HEK293 (cell line): ENCODE measurements at regions not wholly inside any gene's neighbourhood (a gene's known extent, or its start where the extent isn't known, plus 50 kb on each side); places are given as distances from the start of the nearest gene placed in this dataset.

Experiments
- CTCF ChIA-PET: fragments of 350-600 bp; formaldehyde crosslinking; extraction: SDS; loops from one replicate; lab custom pipeline; 2021; ENCODE audit warnings: antibody characterized with exemption; lab: Yijun Ruan, JAX
- POLR2A ChIA-PET: fragments of 300-600 bp; formaldehyde crosslinking; extraction: SDS; loops from one replicate; lab custom pipeline; 2020; ENCODE audit warnings: antibody characterized with exemption, inconsistent platforms; lab: Yijun Ruan, JAX
- H3K27ac ChIP-seq: fragments of 200-500 bp; sonication (Bioruptor generic); 2 replicates; pipeline ENCODE4 v1.5.1; 2014; ENCODE audit warnings: low read depth, low read length, control low read depth, inconsistent platforms; ENCODE audit errors: extremely low read depth
- H3K36me3 ChIP-seq, 2 experiments: fragments of 200-500 bp in 1 of 2; sonication (Bioruptor generic) in 1 of 2; 1 replicate in 1 of 2; 2 replicates in 1 of 2; pipeline ENCODE4 v1.5.1; 2014 to 2017; ENCODE audit warnings: inconsistent platforms in 2 of 2, low read length in 2 of 2; ENCODE audit not compliant: control insufficient read depth in 2 of 2, insufficient read depth in 1 of 2
- H3K4me1 ChIP-seq: fragments of 200-500 bp; sonication (Bioruptor generic); 2 replicates; pipeline ENCODE4 v1.5.1; 2014; ENCODE audit warnings: mild to moderate bottlenecking, low read length, inconsistent platforms; ENCODE audit not compliant: control insufficient read depth, insufficient read depth
- H3K4me3 ChIP-seq: 2 replicates; pipeline ENCODE4 v1.5.1; 2011; ENCODE audit warnings: low read depth, mild to moderate bottlenecking, control low read depth, low read length, moderate library complexity
- H3K9me3 ChIP-seq: fragments of 200-500 bp; sonication (Bioruptor generic); 2 replicates; pipeline ENCODE4 v1.5.1; 2014; ENCODE audit warnings: low read depth, low read length, inconsistent platforms; ENCODE audit not compliant: control insufficient read depth, insufficient read depth
- GLIS1 ChIP-seq: fragments of 450-650 bp; formaldehyde crosslinking; IDR thresholded peaks from 2 replicates; pipeline ENCODE4 v1.5.1; 2016; ENCODE audit warnings: missing biosample characterization, missing genetic modification characterization
- HOXA7 ChIP-seq: sonication (generic); formaldehyde crosslinking; IDR thresholded peaks from 2 replicates; pipeline ENCODE4 v1.8.1; 2022; ENCODE audit warnings: missing genetic modification reagents, borderline replicate concordance
- KLF10 ChIP-seq: fragments of 450-650 bp; IDR thresholded peaks from 2 replicates; pipeline ENCODE4 v1.5.1; 2018; ENCODE audit warnings: missing biosample characterization, mild to moderate bottlenecking, missing genetic modification characterization
- KLF16 ChIP-seq: fragments of 450-650 bp; formaldehyde crosslinking; IDR thresholded peaks from 2 replicates; pipeline ENCODE4 v1.5.1; 2017; ENCODE audit warnings: missing biosample characterization, missing genetic modification characterization
- YY2 ChIP-seq: fragments of 450-650 bp; formaldehyde crosslinking; IDR thresholded peaks from 2 replicates; pipeline ENCODE4 v1.5.1; 2016; ENCODE audit warnings: missing biosample characterization, missing genetic modification characterization
- ZBTB48 ChIP-seq: fragments of 450-650 bp; formaldehyde crosslinking; IDR thresholded peaks from 2 replicates; pipeline ENCODE4 v1.5.1; 2016; ENCODE audit warnings: missing biosample characterization, missing genetic modification characterization
- ZBTB8A ChIP-seq: fragments of 450-650 bp; formaldehyde crosslinking; IDR thresholded peaks from 2 replicates; pipeline ENCODE4 v1.5.1; 2016; ENCODE audit warnings: missing biosample characterization, missing genetic modification characterization
- ZNF114 ChIP-seq: fragments of 450-650 bp; formaldehyde crosslinking; IDR thresholded peaks from 2 replicates; pipeline ENCODE4 v1.5.0; 2017; ENCODE audit warnings: missing biosample characterization, missing genetic modification characterization
- ZNF155 ChIP-seq: fragments of 450-650 bp; formaldehyde crosslinking; IDR thresholded peaks from 2 replicates; pipeline ENCODE4 v1.5.1; 2016; ENCODE audit warnings: missing biosample characterization, missing genetic modification characterization
- ZNF211 ChIP-seq: fragments of 450-650 bp; formaldehyde crosslinking; IDR thresholded peaks from 2 replicates; pipeline ENCODE4 v1.5.1; 2016; ENCODE audit warnings: low read depth, missing biosample characterization, missing genetic modification characterization
- ZNF223 ChIP-seq: fragments of 450-650 bp; formaldehyde crosslinking; IDR thresholded peaks from 2 replicates; pipeline ENCODE4 v1.5.1; 2016; ENCODE audit warnings: missing biosample characterization, missing genetic modification characterization
- ZNF311 ChIP-seq: fragments of 450-650 bp; formaldehyde crosslinking; IDR thresholded peaks from 2 replicates; pipeline ENCODE4 v1.5.1; 2017; ENCODE audit warnings: missing biosample characterization, missing genetic modification characterization, borderline replicate concordance
- ZNF37A ChIP-seq: fragments of 450-650 bp; IDR thresholded peaks from 2 replicates; pipeline ENCODE4 v1.5.1; 2018; ENCODE audit warnings: missing biosample characterization, missing genetic modification characterization
- ZNF391 ChIP-seq: fragments of 450-650 bp; formaldehyde crosslinking; IDR thresholded peaks from 2 replicates; pipeline ENCODE4 v1.5.1; 2016; ENCODE audit warnings: low read depth, missing biosample characterization, missing genetic modification characterization, borderline replicate concordance
- ZNF518A ChIP-seq: fragments of 450-650 bp; formaldehyde crosslinking; conservative IDR thresholded peaks from 2 replicates; pipeline ENCODE4 v1.5.1; 2016; ENCODE audit warnings: low read depth, missing biosample characterization, missing genetic modification characterization
- ZNF521 ChIP-seq: fragments of 450-650 bp; formaldehyde crosslinking; IDR thresholded peaks from 2 replicates; pipeline ENCODE4 v1.5.1; 2017; ENCODE audit warnings: missing biosample characterization, mild to moderate bottlenecking, missing genetic modification characterization
- ZNF549 ChIP-seq: fragments of 450-650 bp; IDR thresholded peaks from 2 replicates; pipeline ENCODE4 v1.5.1; 2018; ENCODE audit warnings: missing biosample characterization, missing genetic modification characterization, mild to moderate bottlenecking, inconsistent platforms, moderate library complexity
- ZNF585B ChIP-seq: fragments of 450-650 bp; formaldehyde crosslinking; IDR thresholded peaks from 2 replicates; pipeline ENCODE4 v1.5.1; 2016; ENCODE audit warnings: missing biosample characterization, missing genetic modification characterization
- ZNF664 ChIP-seq: fragments of 450-650 bp; formaldehyde crosslinking; IDR thresholded peaks from 2 replicates; pipeline ENCODE4 v1.5.1; 2016; ENCODE audit warnings: missing biosample characterization, missing genetic modification characterization
- ZNF707 ChIP-seq: fragments of 450-650 bp; formaldehyde crosslinking; IDR thresholded peaks from 2 replicates; pipeline ENCODE4 v1.5.1; 2016; ENCODE audit warnings: missing biosample characterization, missing genetic modification characterization
- ZNF792 ChIP-seq: fragments of 450-650 bp; formaldehyde crosslinking; IDR thresholded peaks from 2 replicates; pipeline ENCODE4 v1.5.1; 2016; ENCODE audit warnings: missing biosample characterization, missing genetic modification characterization
- ZNF830 ChIP-seq: fragments of 450-650 bp; IDR thresholded peaks from 2 replicates; pipeline ENCODE4 v1.5.0; 2018; ENCODE audit warnings: missing biosample characterization, missing genetic modification characterization, low read depth, mild to moderate bottlenecking, moderate library complexity
- ZSCAN23 ChIP-seq: fragments of 450-650 bp; formaldehyde crosslinking; IDR thresholded peaks from 2 replicates; pipeline ENCODE4 v1.5.1; 2016; ENCODE audit warnings: missing biosample characterization, missing genetic modification characterization
- TF ChIP-seq, protein P1 (sequence below): fragments of 450-650 bp; formaldehyde crosslinking; IDR thresholded peaks from 2 replicates; pipeline ENCODE4 v1.5.0; 2017; ENCODE audit warnings: missing biosample characterization, missing genetic modification characterization, borderline replicate concordance

DNA sequence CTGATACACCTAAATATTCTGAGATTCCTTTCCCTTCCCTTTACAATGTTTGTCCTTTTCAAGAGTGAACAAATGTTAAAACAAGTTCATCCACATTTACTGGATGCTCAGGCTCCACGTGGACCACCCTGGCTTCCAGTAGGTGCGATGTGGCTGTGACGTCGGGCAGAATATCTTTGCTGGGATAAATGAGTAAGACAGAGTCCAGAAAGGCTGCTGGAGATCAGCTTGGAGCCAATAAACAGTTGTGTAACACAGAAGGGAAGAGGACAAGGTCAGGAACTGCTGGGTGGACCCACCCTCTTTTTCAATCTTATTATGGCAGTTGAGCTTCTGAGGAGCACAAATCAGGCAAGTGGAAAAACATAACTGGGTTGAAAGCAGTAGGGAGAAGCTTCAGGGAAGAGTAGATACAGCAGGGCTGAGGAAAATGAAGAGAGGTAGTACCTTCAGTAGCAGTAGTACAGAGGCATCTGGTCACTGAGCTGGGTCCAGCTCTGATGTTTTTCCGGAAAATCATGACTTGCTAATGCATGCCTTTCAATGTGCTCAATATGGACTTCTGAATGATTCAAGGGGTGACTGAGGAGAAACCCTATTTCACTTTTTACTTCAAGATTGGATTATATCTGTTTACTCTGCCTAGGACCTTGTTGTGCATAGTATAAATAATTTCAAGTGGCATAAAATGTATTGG lies 171.8 kb upstream of the MAD2L1 start:
- Histone ChIP-seq H3K4me1 (no peaks in the 10 kb centered on the region), H3K4me3 (no peak overlapping the region), H3K9me3 (no peaks in the 10 kb centered on the region), H3K36me3 (no peaks in the 10 kb centered on the region), H3K27ac (no peak overlapping the region)
- ChIA-PET POLR2A (no interaction called here), CTCF (no interaction called here)
- TF ChIP-seq ZNF664: no peak
- no peak for TF ChIP-seq ZNF521 (tag by site-specific recombination)
- TF ChIP-seq ZNF792 (tag by site-specific recombination): no peak
- TF ChIP-seq ZNF830: no peak
- no peak for TF ChIP-seq ZNF707 (tag by site-specific recombination)
- no peak for TF ChIP-seq ZNF223 (tag by site-specific recombination)
- TF ChIP-seq GLIS1 (tag by site-specific recombination): no peak
- no peak for TF ChIP-seq KLF16

GRCh38 chr4:120236873-120237272 lies 170.2 kb upstream of the MAD2L1 start:
- no peak overlapping the region for H3K4me3 ChIP-seq
- no peaks in the 10 kb centered on the region for H3K36me3 ChIP-seq
- POLR2A ChIA-PET: no interaction called here
- TF ChIP-seq ZNF664: no peak
- H3K9me3 ChIP-seq: no peaks in the 10 kb centered on the region
- no peak overlapping the region for H3K27ac ChIP-seq
- CTCF ChIA-PET: interaction anchor here (0.7 kb wide), 1 partner anchor 646 kb away, joined by 3 read pairs; no protein-coding TSS in a partner anchor
- H3K4me1 ChIP-seq: no peaks in the 10 kb centered on the region

DNA sequence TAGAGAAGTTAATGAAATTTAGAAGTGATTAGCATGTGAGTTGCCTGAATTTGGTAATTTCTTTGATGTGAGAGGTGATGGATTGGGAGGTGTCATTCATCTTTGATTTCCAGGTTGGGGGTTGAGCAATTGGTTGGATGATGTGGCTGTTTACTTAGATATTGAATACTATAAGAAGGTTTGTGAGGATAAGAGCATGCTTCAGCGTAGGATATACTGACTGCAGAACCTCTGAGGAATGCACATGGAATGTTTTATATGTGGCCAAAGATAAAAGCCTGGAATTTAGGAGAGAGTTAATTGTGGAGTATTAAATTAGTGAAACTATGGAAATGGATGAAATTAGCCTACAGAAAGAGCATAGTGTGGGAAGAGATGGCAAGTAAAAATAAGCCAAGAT lies 165.4 kb upstream of the MAD2L1 start:
- ChIA-PET POLR2A (no interaction called here), CTCF (no interaction called here)
- Histone ChIP-seq H3K4me1 (no peaks in the 10 kb centered on the region), H3K9me3 (no peaks in the 10 kb centered on the region), H3K27ac (no peak overlapping the region), H3K4me3 (no peak overlapping the region), H3K36me3 (no peaks in the 10 kb centered on the region)
- TF ChIP-seq ZBTB48 (tag by site-specific recombination) (no peak), ZNF518A (no peak), KLF10 (tag by site-specific recombination) (no peak), ZNF585B (tag by site-specific recombination) (no peak), ZNF211 (tag by site-specific recombination) (no peak), ZNF391 (tag by site-specific recombination) (no peak), ZNF549 (no peak), ZNF311 (tag by site-specific recombination) (no peak), ZNF155 (tag by site-specific recombination) (no peak), ZBTB8A (tag by site-specific recombination) (no peak), ZNF37A (tag by site-specific recombination) (no peak), YY2 (tag by site-specific recombination) (no peak), ZNF664 (no peak), HOXA7 (no peak), ZNF114 (tag by site-specific recombination) (no peak), ZSCAN23 (no peak)
- TF ChIP-seq, protein P1, sequence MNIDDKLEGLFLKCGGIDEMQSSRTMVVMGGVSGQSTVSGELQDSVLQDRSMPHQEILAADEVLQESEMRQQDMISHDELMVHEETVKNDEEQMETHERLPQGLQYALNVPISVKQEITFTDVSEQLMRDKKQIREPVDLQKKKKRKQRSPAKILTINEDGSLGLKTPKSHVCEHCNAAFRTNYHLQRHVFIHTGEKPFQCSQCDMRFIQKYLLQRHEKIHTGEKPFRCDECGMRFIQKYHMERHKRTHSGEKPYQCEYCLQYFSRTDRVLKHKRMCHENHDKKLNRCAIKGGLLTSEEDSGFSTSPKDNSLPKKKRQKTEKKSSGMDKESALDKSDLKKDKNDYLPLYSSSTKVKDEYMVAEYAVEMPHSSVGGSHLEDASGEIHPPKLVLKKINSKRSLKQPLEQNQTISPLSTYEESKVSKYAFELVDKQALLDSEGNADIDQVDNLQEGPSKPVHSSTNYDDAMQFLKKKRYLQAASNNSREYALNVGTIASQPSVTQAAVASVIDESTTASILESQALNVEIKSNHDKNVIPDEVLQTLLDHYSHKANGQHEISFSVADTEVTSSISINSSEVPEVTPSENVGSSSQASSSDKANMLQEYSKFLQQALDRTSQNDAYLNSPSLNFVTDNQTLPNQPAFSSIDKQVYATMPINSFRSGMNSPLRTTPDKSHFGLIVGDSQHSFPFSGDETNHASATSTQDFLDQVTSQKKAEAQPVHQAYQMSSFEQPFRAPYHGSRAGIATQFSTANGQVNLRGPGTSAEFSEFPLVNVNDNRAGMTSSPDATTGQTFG (tag by site-specific recombination): no peak
